Spleen (tissue), 7 donors: ENCODE measurements at regions not wholly inside any gene's neighbourhood (a gene's known extent, or its start where the extent isn't known, plus 50 kb on each side); places are given as distances from the start of the nearest gene placed in this dataset.

ENCODE experiments used
- CTCF ChIP-seq, 11 experiments: fragments of 200-600 bp in 7 of 11; fragments of 450-650 bp in 4 of 11; sonication (generic) in 4 of 11; IDR thresholded peaks in 8 of 11; conservative IDR thresholded peaks in 3 of 11; 1 replicate in 7 of 11; 2 replicates in 4 of 11; pipeline versions ENCODE4 v1.4.0 to v1.8.0; 2016 to 2021; ENCODE audit warnings: antibody characterized with exemption in 11 of 11, inconsistent platforms in 4 of 11, mild to moderate bottlenecking in 1 of 11
- POLR2A ChIP-seq, 3 donors: fragments of 450-650 bp; IDR thresholded peaks; one replicate each; pipeline ENCODE4 v1.5.1; 2017; ENCODE audit warnings: antibody characterized with exemption in 3 of 3, mild to moderate bottlenecking in 1 of 3
- donor health status: DM: no; HTN: no; CAD: no; lungs with moderate emphysema.
- donor health status: DM: no; HTN: no; CAD: no.
- donor health status: DM: no; HTN: no; CAD: no.

- TF ChIP-seq POLR2A (IDR thresholded peaks at IDR 0.05) (no peak), CTCF (IDR thresholded peaks at IDR 0.05 in 8 of 11, conservative IDR thresholded peaks at IDR 0.05 in 3 of 11) (no peak)
Observed at GRCh38 chr18:25568986-25569385, 217.0 kb upstream of the ZNF521 start.
